CD14-positive monocyte (primary cell): ENCODE measurements at regions not wholly inside any gene's neighbourhood (a gene's known extent, or its start where the extent isn't known, plus 50 kb on each side); places are given as distances from the start of the nearest gene placed in this dataset.

ENCODE experiments used
- DNase-seq, 3 donors: peaks; one replicate each; pipeline ENCODE4 v3.0.0-alpha.2; 2011 to 2022
- H2AFZ ChIP-seq: 2 replicates; pipeline ENCODE4 v1.6.0; 2012; ENCODE audit warnings: mild to moderate bottlenecking, low read depth, low read length, inconsistent platforms; ENCODE audit not compliant: insufficient read depth, poor library complexity, severe bottlenecking
- H3K27ac ChIP-seq, 2 donors: 1 replicate in 1 of 2; 2 replicates in 1 of 2; pipeline ENCODE4 v1.5.1; 2012 to 2013; ENCODE audit warnings: low read length in 2 of 2, control low read depth in 1 of 2, inconsistent platforms in 1 of 2, low read depth in 1 of 2, mild to moderate bottlenecking in 1 of 2
- H3K27me3 ChIP-seq, 2 donors: one replicate each; pipeline versions ENCODE4 v1.6.0 to v1.6.1; 2011 to 2013; ENCODE audit warnings: low read length in 2 of 2; ENCODE audit not compliant: control insufficient read depth in 2 of 2, insufficient read depth in 2 of 2
- H3K36me3 ChIP-seq, 2 donors: replicated peaks in 1 of 2; 1 replicate in 1 of 2; 2 replicates in 1 of 2; pipeline versions ENCODE4 v1.5.1 to v1.6.1; 2012 to 2013; ENCODE audit warnings: low read length in 2 of 2, control low read depth in 1 of 2, inconsistent platforms in 1 of 2, mild to moderate bottlenecking in 1 of 2; ENCODE audit not compliant: insufficient read depth in 2 of 2, control insufficient read depth in 1 of 2
- H3K4me1 ChIP-seq, 2 donors: 1 replicate in 1 of 2; 2 replicates in 1 of 2; pipeline versions ENCODE4 v1.5.1 to v1.6.1; 2012 to 2013; ENCODE audit warnings: low read length in 2 of 2, control low read depth in 1 of 2, inconsistent platforms in 1 of 2, mild to moderate bottlenecking in 1 of 2, moderate library complexity in 1 of 2; ENCODE audit not compliant: insufficient read depth in 2 of 2, control insufficient read depth in 1 of 2
- H3K4me2 ChIP-seq: replicated peaks from 2 replicates; pipeline ENCODE3; 2012; ENCODE audit warnings: low read length, moderate library complexity, mild to moderate bottlenecking; ENCODE audit not compliant: poor library complexity, severe bottlenecking; ENCODE audit errors: extremely low read depth
- H3K4me3 ChIP-seq, 3 experiments: fragments of 200-600 bp in 1 of 3; sonication (generic) in 1 of 3; replicated peaks in 1 of 3; 1 replicate in 2 of 3; 2 replicates in 1 of 3; pipeline ENCODE4 v1.5.1; 2011 to 2013; ENCODE audit warnings: low read length in 3 of 3, mild to moderate bottlenecking in 3 of 3, control low read depth in 2 of 3, low read depth in 2 of 3, inconsistent platforms in 1 of 3, moderate library complexity in 1 of 3
- H3K79me2 ChIP-seq: 2 replicates; pipeline ENCODE4 v1.6.0; 2012; ENCODE audit warnings: mild to moderate bottlenecking, control low read depth, inconsistent platforms, low read length, moderate library complexity; ENCODE audit not compliant: insufficient read depth
- H3K9ac ChIP-seq: 2 replicates; pipeline ENCODE4 v1.6.0; 2017; ENCODE audit warnings: low read length, mild to moderate bottlenecking; ENCODE audit not compliant: insufficient read depth, poor library complexity, severe bottlenecking
- H3K9me3 ChIP-seq, 2 donors: replicated peaks in 1 of 2; 1 replicate in 1 of 2; 2 replicates in 1 of 2; pipeline versions ENCODE4 v1.5.1 to v1.6.1; 2012 to 2013; ENCODE audit warnings: low read length in 2 of 2, control low read depth in 1 of 2; ENCODE audit not compliant: control insufficient read depth in 1 of 2, insufficient read depth in 1 of 2
- H4K20me1 ChIP-seq: 2 replicates; pipeline ENCODE4 v1.6.0; 2012; ENCODE audit warnings: mild to moderate bottlenecking, low read length, control low read depth, moderate library complexity; ENCODE audit not compliant: insufficient read depth
- H3K27ac Mint-ChIP-seq, 7 donors: one replicate each; pipeline ENCODE4 v1.8.0; 2020; ENCODE audit warnings: mild to moderate bottlenecking in 7 of 7, mixed read lengths in 7 of 7, moderate library complexity in 6 of 7, inconsistent platforms in 2 of 7
- H3K27me3 Mint-ChIP-seq, 3 donors: one replicate each; pipeline ENCODE4 v1.8.0; 2021 to 2022; ENCODE audit warnings: low read depth in 3 of 3, mild to moderate bottlenecking in 3 of 3, mixed read lengths in 3 of 3, moderate library complexity in 3 of 3, inconsistent platforms in 1 of 3
- H3K36me3 Mint-ChIP-seq, 2 donors: one replicate each; pipeline ENCODE4 v1.8.0; 2020; ENCODE audit warnings: mixed read lengths in 2 of 2, inconsistent platforms in 1 of 2, mild to moderate bottlenecking in 1 of 2
- H3K4me1 Mint-ChIP-seq: one replicate; pipeline ENCODE4 v1.8.0; 2020; ENCODE audit warnings: mild to moderate bottlenecking, mixed read lengths
- H3K4me3 Mint-ChIP-seq, 2 donors: one replicate each; pipeline ENCODE4 v1.8.0; 2020; ENCODE audit warnings: mild to moderate bottlenecking in 2 of 2, mixed read lengths in 2 of 2, moderate library complexity in 1 of 2
- H3K9me3 Mint-ChIP-seq, 7 donors: one replicate each; pipeline ENCODE4 v1.8.0; 2020 to 2022; ENCODE audit warnings: mixed read lengths in 7 of 7, mild to moderate bottlenecking in 6 of 7, moderate library complexity in 6 of 7, inconsistent platforms in 2 of 7
- WGBS: methylation state at CpG from one replicate; pipeline ENCODE4 v1.1.5; 2013; ENCODE audit warnings: missing lambda C conversion rate; ENCODE audit not compliant: insufficient coverage; 5-methylcytosine and 5-hydroxymethylcytosine counted together
- intact Hi-C, 2 donors: fragments of 100-400 bp; cut with micrococcal nuclease; formaldehyde crosslinking; loops; one replicate each; pipeline versions ENCODE4 v1.15.0 to v1.15.1; 2023
- TF ChIP-seq, protein P1 (sequence below): fragments of 200-600 bp; IDR thresholded peaks from one replicate; pipeline ENCODE4 v1.8.0; 2022; ENCODE audit warnings: antibody characterized with exemption, mild to moderate bottlenecking

DNA sequence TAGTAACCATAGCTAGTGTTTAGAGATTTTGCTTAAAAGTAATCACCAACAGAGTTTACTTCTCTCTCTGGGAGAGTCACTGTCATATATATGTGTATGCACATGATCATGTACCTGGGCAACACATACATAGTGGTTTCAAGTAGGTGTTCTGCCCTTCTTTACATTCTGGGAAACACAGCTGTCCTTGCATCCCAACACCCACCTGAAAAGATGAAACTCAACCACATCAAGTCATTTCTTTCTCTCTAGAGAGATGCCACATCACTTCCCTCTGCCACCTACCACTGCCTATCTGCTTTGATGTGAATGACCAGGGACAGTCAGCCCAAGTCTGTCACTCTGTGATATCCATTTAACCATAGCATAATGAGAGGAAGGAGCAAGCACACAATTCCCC, 155.8 kb upstream of the GADL1 start:
- H3K27ac Mint-ChIP-seq = no peak overlapping the region
- no peaks in the 10 kb centered on the region for H4K20me1 ChIP-seq
- TF ChIP-seq, protein P1, sequence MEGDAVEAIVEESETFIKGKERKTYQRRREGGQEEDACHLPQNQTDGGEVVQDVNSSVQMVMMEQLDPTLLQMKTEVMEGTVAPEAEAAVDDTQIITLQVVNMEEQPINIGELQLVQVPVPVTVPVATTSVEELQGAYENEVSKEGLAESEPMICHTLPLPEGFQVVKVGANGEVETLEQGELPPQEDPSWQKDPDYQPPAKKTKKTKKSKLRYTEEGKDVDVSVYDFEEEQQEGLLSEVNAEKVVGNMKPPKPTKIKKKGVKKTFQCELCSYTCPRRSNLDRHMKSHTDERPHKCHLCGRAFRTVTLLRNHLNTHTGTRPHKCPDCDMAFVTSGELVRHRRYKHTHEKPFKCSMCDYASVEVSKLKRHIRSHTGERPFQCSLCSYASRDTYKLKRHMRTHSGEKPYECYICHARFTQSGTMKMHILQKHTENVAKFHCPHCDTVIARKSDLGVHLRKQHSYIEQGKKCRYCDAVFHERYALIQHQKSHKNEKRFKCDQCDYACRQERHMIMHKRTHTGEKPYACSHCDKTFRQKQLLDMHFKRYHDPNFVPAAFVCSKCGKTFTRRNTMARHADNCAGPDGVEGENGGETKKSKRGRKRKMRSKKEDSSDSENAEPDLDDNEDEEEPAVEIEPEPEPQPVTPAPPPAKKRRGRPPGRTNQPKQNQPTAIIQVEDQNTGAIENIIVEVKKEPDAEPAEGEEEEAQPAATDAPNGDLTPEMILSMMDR = no peak
- H3K9me3 Mint-ChIP-seq = peaks cover 2 to 11% (median 4%) of the 10 kb centered on the region in 7 donors
- no peak overlapping the region for H3K4me3 ChIP-seq
- no peak for DNase-seq
- H3K4me3 Mint-ChIP-seq = no peak overlapping the region
- H3K4me1 ChIP-seq = no peaks in the 10 kb centered on the region
- H3K27ac ChIP-seq = no peak overlapping the region
- no peak overlapping the region for H3K4me2 ChIP-seq
- no peaks in the 10 kb centered on the region for H3K79me2 ChIP-seq
- H3K9me3 ChIP-seq = no peaks in the 10 kb centered on the region
- no peaks in the 10 kb centered on the region for H3K27me3 ChIP-seq
- no peaks in the 10 kb centered on the region for H3K36me3 ChIP-seq
- no peaks in the 10 kb centered on the region for H3K36me3 Mint-ChIP-seq
- H3K4me1 Mint-ChIP-seq = no peaks in the 10 kb centered on the region
- H2AFZ ChIP-seq = no peak overlapping the region
- no peak overlapping the region for H3K9ac ChIP-seq
- H3K27me3 Mint-ChIP-seq = peaks cover 0 to 1% (median 0%) of the 10 kb centered on the region in 3 donors
- intact Hi-C loops = no loop called here

GRCh38 chr3:31051226-31051625, 156.8 kb upstream of the GADL1 start:
- H3K36me3 ChIP-seq = no peaks in the 10 kb centered on the region
- Mint-ChIP-seq H3K4me3 (no peak overlapping the region), H3K27ac (no peak overlapping the region), H3K9me3 (peaks cover 2 to 9% (median 6%) of the 10 kb centered on the region in 7 donors), H3K27me3 (peaks cover 0 to 1% (median 0%) of the 10 kb centered on the region in 3 donors), H3K36me3 (no peaks in the 10 kb centered on the region), H3K4me1 (no peaks in the 10 kb centered on the region)
- H3K27me3 ChIP-seq = no peaks in the 10 kb centered on the region
- H3K27ac ChIP-seq = no peak overlapping the region
- DNase-seq = no peak
- H2AFZ ChIP-seq = no peak overlapping the region
- intact Hi-C loops = no loop called here
- H3K9me3 ChIP-seq = no peaks in the 10 kb centered on the region
- no peak overlapping the region for H3K9ac ChIP-seq
- H3K4me3 ChIP-seq = no peak overlapping the region
- no peak overlapping the region for H3K4me2 ChIP-seq
- no peaks in the 10 kb centered on the region for H4K20me1 ChIP-seq
- H3K79me2 ChIP-seq = no peaks in the 10 kb centered on the region
- WGBS = 83% methylated on average over 1 of the region's 1 CpG
- no peaks in the 10 kb centered on the region for H3K4me1 ChIP-seq
- TF ChIP-seq, protein P1 = no peak
